ENCODE measurements at regions not wholly inside any gene's neighbourhood (a gene's known extent, or its start where the extent isn't known, plus 50 kb on each side); places are given as distances from the start of the nearest gene placed in this dataset.

DNA sequence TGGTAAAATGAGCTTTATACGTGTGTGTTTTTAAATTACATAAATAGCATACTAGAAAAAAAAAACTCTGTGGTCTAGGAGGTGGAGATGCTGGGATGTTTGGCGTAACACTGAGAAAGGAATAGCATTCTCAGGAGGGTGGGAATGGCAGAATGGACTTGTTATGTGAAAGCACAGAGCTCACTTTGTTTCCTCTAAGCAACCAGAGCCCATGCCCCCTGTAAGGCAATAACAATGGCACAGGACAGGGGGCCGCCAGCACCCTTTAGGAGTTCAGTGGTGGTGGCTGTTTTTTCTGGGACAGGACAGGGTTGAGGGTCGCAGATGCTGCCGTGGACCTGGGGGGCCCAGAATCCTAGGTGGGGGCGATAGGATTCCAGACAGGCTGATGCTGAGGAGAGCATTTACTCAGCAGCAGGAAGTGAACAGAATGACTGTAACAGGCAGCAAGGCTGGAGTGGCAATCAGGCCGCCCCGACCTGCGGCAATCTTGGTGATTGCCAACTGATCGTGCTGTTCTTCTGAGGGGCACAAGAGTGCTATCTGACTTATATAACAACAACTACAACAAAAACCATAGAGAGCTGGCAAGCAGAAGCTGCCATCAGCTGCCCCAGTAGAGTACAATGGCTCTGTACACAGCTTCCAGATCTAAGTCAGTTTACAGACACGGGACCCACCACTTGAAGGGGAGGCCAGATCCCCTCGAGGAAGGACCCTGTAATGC is 160.4 kb downstream of the UACA start:
- Histone ChIP-seq H3K27ac (no peak overlapping the region), H3K9me2 (replicated peaks; ENCODE audit: insufficient read depth) (no peaks in the 10 kb centered on the region), H4K20me1 (ENCODE audit: insufficient read depth, poor library complexity, severe bottlenecking) (no peaks in the 10 kb centered on the region), H3K27me3 (no peaks in the 10 kb centered on the region), H3K9me3 (ENCODE audit: low read depth) (no peaks in the 10 kb centered on the region), H3K79me2 (no peaks in the 10 kb centered on the region), H3K4me2 (no peak overlapping the region), H3K4me3 (no peak overlapping the region), H3K4me1 (ENCODE audit: insufficient read depth) (peaks cover 20% of the 10 kb centered on the region), H3K36me3 (replicated peaks; ENCODE audit: insufficient read depth, low read depth) (no peaks in the 10 kb centered on the region), H2AFZ (no peak overlapping the region)
- DNase-seq (ENCODE audit: low spot score) = no peak
- WGBS (ENCODE audit: low lambda C conversion rate, missing lambda C conversion rate) = 87% methylated on average over 12 of the region's 12 CpGs
- TF ChIP-seq EZH2phosphoT487 (IDR thresholded peaks at IDR 0.05; ENCODE audit: low read depth, severe bottlenecking, unreplicated experiment) = no peak
- no peak for TF ChIP-seq CTCF (IDR thresholded peaks at IDR 0.05; ENCODE audit: poor library complexity)
- no peak for TF ChIP-seq EZH2 (IDR thresholded peaks at IDR 0.05; ENCODE audit: borderline replicate concordance)

- TF ChIP-seq CTCF (IDR thresholded peaks at IDR 0.05; ENCODE audit: poor library complexity) (no peak), EZH2 (IDR thresholded peaks at IDR 0.05; ENCODE audit: borderline replicate concordance) (no peak), EZH2phosphoT487 (IDR thresholded peaks at IDR 0.05; ENCODE audit: low read depth, severe bottlenecking, unreplicated experiment) (no peak)
- 89% methylated on average over 4 of the region's 4 CpGs for WGBS (ENCODE audit: low lambda C conversion rate, missing lambda C conversion rate)
- no peaks in the 10 kb centered on the region for H3K9me2 ChIP-seq (replicated peaks; ENCODE audit: insufficient read depth)
Observed at GRCh38 chr15:70602281-70602680, 161.1 kb downstream of the UACA start.

DNA sequence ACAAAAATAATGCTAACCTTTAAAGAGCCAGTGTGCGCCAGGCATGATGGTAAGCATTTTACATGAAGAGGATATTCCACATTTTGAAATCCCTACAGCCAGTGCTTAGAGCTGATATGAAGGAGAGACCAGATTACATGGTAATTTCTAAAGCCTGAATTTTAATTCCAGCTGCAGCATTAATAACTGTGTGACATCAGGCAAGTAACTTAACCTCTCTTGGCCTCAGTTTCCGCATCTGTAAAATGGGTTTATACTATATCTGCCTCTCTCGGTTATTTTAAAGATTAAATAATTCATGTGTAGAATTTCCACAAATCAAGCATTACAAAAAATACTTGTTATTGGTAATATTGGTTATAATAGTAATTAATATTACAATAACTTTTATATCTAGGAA is 165.4 kb downstream of the UACA start:
- DNase-seq (ENCODE audit: low spot score) = no peak
- H3K9me3 ChIP-seq (ENCODE audit: low read depth) = no peaks in the 10 kb centered on the region
- H3K27ac ChIP-seq = no peak overlapping the region
- no peaks in the 10 kb centered on the region for H3K79me2 ChIP-seq
- TF ChIP-seq CTCF (IDR thresholded peaks at IDR 0.05; ENCODE audit: poor library complexity) = no peak
- no peak for TF ChIP-seq EZH2 (IDR thresholded peaks at IDR 0.05; ENCODE audit: borderline replicate concordance)
- TF ChIP-seq EZH2phosphoT487 (IDR thresholded peaks at IDR 0.05; ENCODE audit: low read depth, severe bottlenecking, unreplicated experiment) = no peak
- 98% methylated on average over 3 of the region's 3 CpGs for WGBS (ENCODE audit: low lambda C conversion rate, missing lambda C conversion rate)
- H3K36me3 ChIP-seq (replicated peaks; ENCODE audit: insufficient read depth, low read depth) = no peaks in the 10 kb centered on the region
- H3K4me1 ChIP-seq (ENCODE audit: insufficient read depth) = no peaks in the 10 kb centered on the region
- no peak overlapping the region for H2AFZ ChIP-seq
- H3K4me2 ChIP-seq = no peak overlapping the region
- no peaks in the 10 kb centered on the region for H3K27me3 ChIP-seq
- no peaks in the 10 kb centered on the region for H4K20me1 ChIP-seq (ENCODE audit: insufficient read depth, poor library complexity, severe bottlenecking)
- no peak overlapping the region for H3K4me3 ChIP-seq
- no peaks in the 10 kb centered on the region for H3K9me2 ChIP-seq (replicated peaks; ENCODE audit: insufficient read depth)

More at GRCh38 chr15:70602281-70602680, 161.1 kb downstream of the UACA start:
- H4K20me1 ChIP-seq (ENCODE audit: insufficient read depth, poor library complexity, severe bottlenecking) = no peaks in the 10 kb centered on the region
- no peak overlapping the region for H3K4me3 ChIP-seq
- no peak for DNase-seq (ENCODE audit: low spot score)
- no peak overlapping the region for H2AFZ ChIP-seq
- no peak overlapping the region for H3K27ac ChIP-seq
- H3K4me1 ChIP-seq (ENCODE audit: insufficient read depth) = peaks cover 20% of the 10 kb centered on the region
- H3K27me3 ChIP-seq = no peaks in the 10 kb centered on the region
- H3K36me3 ChIP-seq (replicated peaks; ENCODE audit: insufficient read depth, low read depth) = no peaks in the 10 kb centered on the region
- no peaks in the 10 kb centered on the region for H3K9me3 ChIP-seq (ENCODE audit: low read depth)
- no peaks in the 10 kb centered on the region for H3K79me2 ChIP-seq
- H3K4me2 ChIP-seq = no peak overlapping the region

Measured in hepatocyte (in vitro differentiated cells).